ENCODE measurements at regions not wholly inside any gene's neighbourhood (a gene's known extent, or its start where the extent isn't known, plus 50 kb on each side); places are given as distances from the start of the nearest gene placed in this dataset.

DNA sequence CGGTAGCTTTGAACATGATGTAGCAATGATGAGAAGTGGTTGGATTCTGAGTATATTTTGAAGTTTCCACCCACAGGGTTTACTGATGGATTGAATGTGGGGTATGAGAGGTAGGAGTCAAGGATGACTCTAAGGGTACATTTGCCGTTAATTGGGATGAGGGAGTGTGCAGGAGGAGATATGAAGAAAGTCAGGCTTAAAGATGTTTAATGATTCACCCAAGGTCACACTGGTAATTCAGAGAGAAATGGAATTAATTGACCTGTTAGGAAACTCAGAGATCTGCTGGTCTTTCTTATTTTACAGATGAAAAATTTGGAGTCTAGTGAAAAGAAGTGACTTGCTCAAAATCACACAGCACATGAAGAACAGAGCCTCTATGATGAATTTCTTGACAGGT, 390.7 kb downstream of the GBA3 start:
- TF ChIP-seq, protein P1, sequence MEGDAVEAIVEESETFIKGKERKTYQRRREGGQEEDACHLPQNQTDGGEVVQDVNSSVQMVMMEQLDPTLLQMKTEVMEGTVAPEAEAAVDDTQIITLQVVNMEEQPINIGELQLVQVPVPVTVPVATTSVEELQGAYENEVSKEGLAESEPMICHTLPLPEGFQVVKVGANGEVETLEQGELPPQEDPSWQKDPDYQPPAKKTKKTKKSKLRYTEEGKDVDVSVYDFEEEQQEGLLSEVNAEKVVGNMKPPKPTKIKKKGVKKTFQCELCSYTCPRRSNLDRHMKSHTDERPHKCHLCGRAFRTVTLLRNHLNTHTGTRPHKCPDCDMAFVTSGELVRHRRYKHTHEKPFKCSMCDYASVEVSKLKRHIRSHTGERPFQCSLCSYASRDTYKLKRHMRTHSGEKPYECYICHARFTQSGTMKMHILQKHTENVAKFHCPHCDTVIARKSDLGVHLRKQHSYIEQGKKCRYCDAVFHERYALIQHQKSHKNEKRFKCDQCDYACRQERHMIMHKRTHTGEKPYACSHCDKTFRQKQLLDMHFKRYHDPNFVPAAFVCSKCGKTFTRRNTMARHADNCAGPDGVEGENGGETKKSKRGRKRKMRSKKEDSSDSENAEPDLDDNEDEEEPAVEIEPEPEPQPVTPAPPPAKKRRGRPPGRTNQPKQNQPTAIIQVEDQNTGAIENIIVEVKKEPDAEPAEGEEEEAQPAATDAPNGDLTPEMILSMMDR (conservative IDR thresholded peaks at IDR 0.05; ENCODE audit: low read length) = no peak
- TF ChIP-seq EZH2phosphoT487 (IDR thresholded peaks at IDR 0.05; ENCODE audit: borderline replicate concordance) = no peak
